ENCODE measurements at regions not wholly inside any gene's neighbourhood (a gene's known extent, or its start where the extent isn't known, plus 50 kb on each side); places are given as distances from the start of the nearest gene placed in this dataset.
"Not testable (repeated sequence)": the region's sequence is repeated elsewhere in the genome, so short reads cannot be mapped to it uniquely, and the experiment has no call there.

GRCh38 chr4:161329852-161330251, 833.9 kb downstream of the FSTL5 start:
- no peak for DNase-seq (ENCODE audit: low read depth, low spot score)

GRCh38 chr4:161321706-161322105, 842.1 kb downstream of the FSTL5 start:
- no peak for DNase-seq (ENCODE audit: low read depth, low spot score)

- DNase-seq (ENCODE audit: low read depth, low spot score): no peak
Observed at GRCh38 chr4:161320377-161320776, 843.4 kb downstream of the FSTL5 start.

GRCh38 chr4:161317000-161317399, 846.8 kb downstream of the FSTL5 start:
- no peak for DNase-seq (ENCODE audit: low read depth, low spot score)

- no peak for DNase-seq (ENCODE audit: low read depth, low spot score)
Observed at GRCh38 chr4:161314371-161314770, 849.4 kb downstream of the FSTL5 start.

- DNase-seq (ENCODE audit: low read depth, low spot score): no peak
Observed at GRCh38 chr4:161303551-161303950, 860.2 kb downstream of the FSTL5 start.

- DNase-seq (ENCODE audit: low read depth, low spot score): no peak
Observed at GRCh38 chr4:161291222-161291621, 872.6 kb downstream of the FSTL5 start.

GRCh38 chr4:161287678-161288352, 876.0 kb downstream of the FSTL5 start:
- DNase-seq (ENCODE audit: low read depth, low spot score): no peak

GRCh38 chr4:161285461-161285860, 878.3 kb downstream of the FSTL5 start:
- no peak for DNase-seq (ENCODE audit: low read depth, low spot score)

- DNase-seq (ENCODE audit: low read depth, low spot score): no peak
Observed at GRCh38 chr4:161280929-161281328, 882.9 kb downstream of the FSTL5 start.

- no peak for DNase-seq (ENCODE audit: low read depth, low spot score)
Observed at GRCh38 chr4:161279095-161279494, 884.7 kb downstream of the FSTL5 start.

GRCh38 chr4:161277150-161277787, 886.5 kb downstream of the FSTL5 start:
- DNase-seq (ENCODE audit: low read depth, low spot score): not testable (repeated sequence)

- DNase-seq (ENCODE audit: low read depth, low spot score): no peak
Observed at GRCh38 chr4:161273607-161274006, 890.2 kb downstream of the FSTL5 start.

- no peak for DNase-seq (ENCODE audit: low read depth, low spot score)
Observed at GRCh38 chr4:161260819-161261218, 903.0 kb downstream of the FSTL5 start.

- DNase-seq (ENCODE audit: low read depth, low spot score): no peak
Observed at GRCh38 chr4:161256716-161257115, 907.1 kb downstream of the FSTL5 start.

- no peak for DNase-seq (ENCODE audit: low read depth, low spot score)
Observed at GRCh38 chr4:161256172-161256571, 907.6 kb downstream of the FSTL5 start.

GRCh38 chr4:161254375-161254774, 909.4 kb downstream of the FSTL5 start:
- no peak for DNase-seq (ENCODE audit: low read depth, low spot score)

- no peak for DNase-seq (ENCODE audit: low read depth, low spot score)
Observed at GRCh38 chr4:161252520-161253141, 911.2 kb downstream of the FSTL5 start.

- DNase-seq (ENCODE audit: low read depth, low spot score): no peak
Observed at GRCh38 chr4:161249779-161250440, 913.9 kb downstream of the FSTL5 start.

- DNase-seq (ENCODE audit: low read depth, low spot score): no peak
Observed at GRCh38 chr4:161248880-161249279, 914.9 kb downstream of the FSTL5 start.

GRCh38 chr4:161247831-161248230, 916.0 kb downstream of the FSTL5 start:
- no peak for DNase-seq (ENCODE audit: low read depth, low spot score)

- no peak for DNase-seq (ENCODE audit: low read depth, low spot score)
Observed at GRCh38 chr4:161238033-161238432, 925.8 kb downstream of the FSTL5 start.

All from smooth muscle cell of the brain vasculature (primary cell).